Upper lobe of left lung (tissue), 6 donors: ENCODE measurements at regions not wholly inside any gene's neighbourhood (a gene's known extent, or its start where the extent isn't known, plus 50 kb on each side); places are given as distances from the start of the nearest gene placed in this dataset.

Experiments used
- ATAC-seq, 2 donors: fragments of 200-7000 bp; cut with Tn5 transposase; one replicate each; pipeline ENCODE4 v1.9.1; 2022; ENCODE audit warnings: mild to moderate bottlenecking in 2 of 2, moderate library complexity in 2 of 2; ENCODE audit not compliant: low FRiP score in 2 of 2
- DNase-seq, 2 donors: peaks; one replicate each; pipeline ENCODE4 v3.0.0-alpha.2; 2019 to 2020
- H3K27ac ChIP-seq, 4 donors: fragments of 200-600 bp; sonication (generic); one replicate each; pipeline ENCODE4 v1.5.1; 2016 to 2019
- H3K27me3 ChIP-seq, 4 donors: fragments of 200-600 bp; sonication (generic); one replicate each; pipeline ENCODE4 v1.5.1; 2017 to 2019
- H3K36me3 ChIP-seq, 4 donors: fragments of 200-600 bp; sonication (generic); one replicate each; pipeline ENCODE4 v1.5.1; 2016 to 2019
- H3K4me1 ChIP-seq, 4 donors: fragments of 200-600 bp; sonication (generic); one replicate each; pipeline ENCODE4 v1.5.1; 2018 to 2019
- H3K4me3 ChIP-seq, 4 donors: fragments of 200-600 bp; sonication (generic); one replicate each; pipeline ENCODE4 v1.5.1; 2017 to 2019; ENCODE audit warnings: mild to moderate bottlenecking in 2 of 4, moderate library complexity in 1 of 4
- H3K9me3 ChIP-seq, 4 donors: fragments of 200-600 bp; sonication (generic); one replicate each; pipeline ENCODE4 v1.5.1; 2018 to 2019
- CTCF ChIP-seq, 6 experiments: fragments of 450-650 bp in 4 of 6; fragments of 200-600 bp in 2 of 6; sonication (generic) in 2 of 6; IDR thresholded peaks; one replicate each; pipeline ENCODE4 v1.5.1; 2016 to 2019; ENCODE audit warnings: antibody characterized with exemption in 6 of 6
- EP300 ChIP-seq, 4 donors: sonication (generic); formaldehyde crosslinking; IDR thresholded peaks; one replicate each; pipeline ENCODE4 v1.5.1; 2017; ENCODE audit warnings: antibody characterized with exemption in 4 of 4, control low read depth in 2 of 4
- POLR2A ChIP-seq, 4 donors: fragments of 450-650 bp; IDR thresholded peaks; one replicate each; pipeline ENCODE4 v1.5.1; 2016 to 2017; ENCODE audit warnings: antibody characterized with exemption in 4 of 4, mild to moderate bottlenecking in 2 of 4
- POLR2AphosphoS5 ChIP-seq, 2 donors: sonication (generic); formaldehyde crosslinking; IDR thresholded peaks; one replicate each; pipeline ENCODE4 v1.5.1; 2017; ENCODE audit warnings: antibody characterized with exemption in 2 of 2
- WGBS, 2 donors: methylation state at CpG; one replicate each; pipeline ENCODE4 v1.1.5; 2017 to 2018; 5-methylcytosine and 5-hydroxymethylcytosine counted together
- donor health status: DM: no; HTN: no; CAD: no; lungs with moderate emphysema.
- donor health status: DM: no; HTN: yes; CAD: no; lungs with severe emphysema.

DNA sequence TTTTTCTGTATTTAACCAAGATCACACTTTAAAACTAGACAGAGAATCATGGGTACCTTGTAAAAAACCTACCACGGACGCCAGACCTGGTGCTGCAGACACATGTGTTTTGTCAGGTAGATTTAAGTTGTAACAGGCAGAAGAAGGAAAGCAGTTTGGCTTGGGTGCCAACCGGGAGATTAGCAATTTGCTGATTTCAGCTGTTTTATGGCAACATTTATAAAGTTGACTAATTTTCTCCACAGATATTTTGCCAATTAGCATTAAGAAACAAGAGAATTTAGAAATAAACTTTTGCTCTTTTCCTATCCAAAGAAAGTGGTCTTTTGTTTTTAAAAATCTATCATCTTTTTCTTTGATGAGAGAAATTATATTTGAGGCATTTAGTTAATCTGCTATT, 76.3 kb upstream of the STOX2 start:
- H3K36me3 ChIP-seq, result no peaks in the 10 kb centered on the region
- H3K4me3 ChIP-seq, result no peak overlapping the region
- H3K9me3 ChIP-seq, result no peaks in the 10 kb centered on the region
- no peak for ATAC-seq
- H3K27ac ChIP-seq, result no peak overlapping the region
- 66 to 77% methylated on average over 3 of the region's 3 CpGs for whole genome bisulfite sequencing, 2 donors
- peaks cover 19 to 39% (median 23%) of the 10 kb centered on the region in 4 donors for H3K4me1 ChIP-seq
- no peaks in the 10 kb centered on the region for H3K27me3 ChIP-seq
- no peak for TF ChIP-seq CTCF (IDR thresholded peaks at IDR 0.05)
- TF ChIP-seq POLR2A (IDR thresholded peaks at IDR 0.05), result no peak
- TF ChIP-seq POLR2AphosphoS5 (IDR thresholded peaks at IDR 0.05), result no peak
- no peak for TF ChIP-seq EP300 (IDR thresholded peaks at IDR 0.05)
- DNase-seq, result no peak

- Histone ChIP-seq H3K4me3 (no peak overlapping the region), H3K36me3 (no peaks in the 10 kb centered on the region), H3K27ac (peak overlapping the region in 2 of 4 donors; percentile 12 to 63), H3K4me1 (peaks cover 19 to 39% (median 23%) of the 10 kb centered on the region in 4 donors), H3K9me3 (no peaks in the 10 kb centered on the region), H3K27me3 (no peaks in the 10 kb centered on the region)
- 9 to 29% methylated on average over 2 of the region's 2 CpGs for WGBS, 2 donors
- peak; percentile 61 to 69 for ATAC-seq
- TF ChIP-seq POLR2AphosphoS5 (IDR thresholded peaks at IDR 0.05) (no peak), EP300 (IDR thresholded peaks at IDR 0.05) (peak in 1 of 4 donors; percentile 63)
- peak in 1 of 2 donors; percentile 44 for DNase-seq
Observed at GRCh38 chr4:183830438-183830985, 74.6 kb upstream of the STOX2 start.

DNA sequence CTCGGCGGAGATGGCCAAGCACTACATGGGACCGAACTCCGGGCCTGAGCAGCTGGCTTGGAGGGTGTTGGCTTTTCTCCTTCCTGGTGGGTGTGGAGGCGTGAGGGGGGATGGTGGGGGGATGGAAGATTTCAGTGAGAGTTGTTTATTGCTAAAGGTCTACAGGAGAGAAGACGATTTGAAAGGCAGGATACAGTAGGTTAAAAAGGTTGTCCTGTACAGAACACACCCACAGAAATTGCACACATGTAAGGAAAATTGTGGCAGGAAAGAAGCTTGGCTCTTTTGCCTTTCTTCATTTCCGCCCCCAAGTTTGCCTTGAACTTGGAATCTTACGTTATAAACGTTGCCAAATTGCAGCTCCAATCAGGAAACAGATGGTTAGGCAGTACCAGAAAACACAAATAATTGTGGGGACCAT, 74.1 kb upstream of the STOX2 start:
- ATAC-seq (peak; percentile 29 to 31), DNase-seq (no peak)
- Histone ChIP-seq H3K4me1 (peaks cover 19 to 39% (median 23%) of the 10 kb centered on the region in 4 donors), H3K4me3 (no peak overlapping the region), H3K9me3 (no peaks in the 10 kb centered on the region), H3K27me3 (no peaks in the 10 kb centered on the region), H3K36me3 (no peaks in the 10 kb centered on the region), H3K27ac (peak overlapping the region in 2 of 4 donors; percentile 12 to 63)
- TF ChIP-seq POLR2AphosphoS5 (IDR thresholded peaks at IDR 0.05) (no peak), CTCF (IDR thresholded peaks at IDR 0.05) (no peak), POLR2A (IDR thresholded peaks at IDR 0.05) (no peak), EP300 (IDR thresholded peaks at IDR 0.05) (no peak)
- WGBS, 2 donors, result 24 to 37% methylated on average over 9 of the region's 9 CpGs

GRCh38 chr4:183831683-183832082, 73.4 kb upstream of the STOX2 start:
- 41 to 42% methylated on average over 5 of the region's 5 CpGs for WGBS, 2 donors
- no peaks in the 10 kb centered on the region for H3K36me3 ChIP-seq
- no peak for TF ChIP-seq POLR2A (IDR thresholded peaks at IDR 0.05)
- H3K27ac ChIP-seq, result peak overlapping the region in 1 of 4 donors; percentile 63
- ATAC-seq, result peak in 1 of 2 donors; percentile 66
- no peak for DNase-seq
- no peaks in the 10 kb centered on the region for H3K27me3 ChIP-seq
- no peaks in the 10 kb centered on the region for H3K9me3 ChIP-seq
- no peak overlapping the region for H3K4me3 ChIP-seq
- H3K4me1 ChIP-seq, result peaks cover 19 to 39% (median 23%) of the 10 kb centered on the region in 4 donors

GRCh38 chr4:183832776-183833450, 72.2 kb upstream of the STOX2 start:
- peaks cover 19 to 39% (median 21%) of the 10 kb centered on the region in 4 donors for H3K4me1 ChIP-seq
- peak in 1 of 2 donors; percentile 40 for DNase-seq
- ATAC-seq, result no peak
- no peaks in the 10 kb centered on the region for H3K9me3 ChIP-seq
- TF ChIP-seq EP300 (IDR thresholded peaks at IDR 0.05) (peak in 1 of 4 donors; percentile 39), POLR2AphosphoS5 (IDR thresholded peaks at IDR 0.05) (no peak), CTCF (IDR thresholded peaks at IDR 0.05) (no peak), POLR2A (IDR thresholded peaks at IDR 0.05) (no peak)
- H3K27ac ChIP-seq, result peak overlapping the region in 1 of 4 donors; percentile 23
- H3K4me3 ChIP-seq, result no peak overlapping the region
- H3K36me3 ChIP-seq, result no peaks in the 10 kb centered on the region
- no peaks in the 10 kb centered on the region for H3K27me3 ChIP-seq
- WGBS, 2 donors, result 58 to 69% methylated on average over 9 of the region's 9 CpGs
